ENCODE measurements at regions not wholly inside any gene's neighbourhood (a gene's known extent, or its start where the extent isn't known, plus 50 kb on each side); places are given as distances from the start of the nearest gene placed in this dataset.

- Histone ChIP-seq H3K9me3 (ENCODE audit: control insufficient read depth in 2 of 3, insufficient read depth in 1 of 3, low read length in 3 of 3) (no peaks in the 10 kb centered on the region), H3K4me3 (ENCODE audit: low read length in 3 of 3) (no peak overlapping the region), H3K9ac (ENCODE audit: low read length in 3 of 3) (no peak overlapping the region), H3K27me3 (ENCODE audit: control insufficient read depth, insufficient read depth, low read length) (no peaks in the 10 kb centered on the region), H3K4me1 (ENCODE audit: control insufficient read depth in 2 of 3, insufficient read depth in 2 of 3, low read depth in 1 of 3, low read length in 3 of 3) (no peaks in the 10 kb centered on the region), H3K36me3 (ENCODE audit: control insufficient read depth in 2 of 3, insufficient read depth in 3 of 3, low read length in 3 of 3) (no peaks in the 10 kb centered on the region), H3K27ac (ENCODE audit: low read depth in 2 of 2, low read length in 2 of 2) (no peak overlapping the region)
- FAIRE-seq (no peak), DNase-seq (no peak)
- intact Hi-C loops (cut with DNase I): no loop called here
- no peak for TF ChIP-seq CTCF (IDR thresholded peaks at IDR 0.05; ENCODE audit: borderline replicate concordance, extremely low read depth, insufficient read depth)
Observed at GRCh38 chr12:83979785-83980184, 932.8 kb downstream of the SLC6A15 start.

DNA sequence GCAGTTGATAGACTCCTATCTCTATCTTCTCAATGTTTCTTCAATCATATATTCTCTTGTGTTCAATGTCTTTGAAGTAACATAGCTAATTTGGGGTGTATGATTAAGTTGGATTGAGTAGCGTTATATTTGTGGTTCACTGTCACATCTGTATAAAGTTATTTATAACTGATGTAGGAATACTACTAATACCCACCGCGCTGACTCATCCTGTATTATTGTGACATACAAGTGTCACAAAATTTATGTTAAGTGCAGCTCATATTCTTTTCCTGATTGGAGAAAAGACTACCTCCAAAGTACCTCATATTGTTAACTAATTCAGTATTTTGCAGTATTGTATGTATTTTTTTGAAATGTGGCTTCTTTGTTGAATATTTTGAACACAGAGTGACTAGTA is 940.8 kb downstream of the SLC6A15 start:
- intact Hi-C loops (cut with DNase I): no loop called here
- H3K27ac ChIP-seq (ENCODE audit: low read depth in 2 of 2, low read length in 2 of 2): no peak overlapping the region
- no peak for TF ChIP-seq CTCF (IDR thresholded peaks at IDR 0.05; ENCODE audit: borderline replicate concordance, extremely low read depth, insufficient read depth)
- no peak overlapping the region for H3K4me3 ChIP-seq (ENCODE audit: low read length in 3 of 3)
- no peaks in the 10 kb centered on the region for H3K9me3 ChIP-seq (ENCODE audit: control insufficient read depth in 2 of 3, insufficient read depth in 1 of 3, low read length in 3 of 3)
- H3K9ac ChIP-seq (ENCODE audit: low read length in 3 of 3): no peak overlapping the region
- FAIRE-seq (no peak), DNase-seq (no peak)
- no peaks in the 10 kb centered on the region for H3K4me1 ChIP-seq (ENCODE audit: control insufficient read depth in 2 of 3, insufficient read depth in 2 of 3, low read depth in 1 of 3, low read length in 3 of 3)
- H3K27me3 ChIP-seq (ENCODE audit: control insufficient read depth, insufficient read depth, low read length): no peaks in the 10 kb centered on the region
- no peaks in the 10 kb centered on the region for H3K36me3 ChIP-seq (ENCODE audit: control insufficient read depth in 2 of 3, insufficient read depth in 3 of 3, low read length in 3 of 3)

DNA sequence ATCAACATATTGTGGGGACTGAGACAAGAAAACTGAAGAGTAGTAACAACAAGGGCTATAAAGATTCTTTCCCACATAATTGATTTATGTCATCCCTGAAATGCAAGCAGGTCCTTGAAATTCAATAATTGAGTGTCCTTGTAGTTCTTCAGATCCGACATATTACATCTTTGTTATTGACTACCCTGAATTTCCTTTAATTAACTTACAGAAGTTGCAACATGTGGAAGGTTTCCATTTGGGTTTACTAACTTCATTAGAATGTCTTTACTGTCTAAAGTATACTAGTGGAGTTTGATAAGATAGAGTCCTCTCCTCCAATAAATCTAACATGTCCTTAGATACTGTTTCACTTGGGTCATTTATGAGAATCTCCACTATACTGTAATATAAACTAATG is 951.8 kb downstream of the SLC6A15 start:
- H3K36me3 ChIP-seq (ENCODE audit: control insufficient read depth in 2 of 3, insufficient read depth in 3 of 3, low read length in 3 of 3): no peaks in the 10 kb centered on the region
- H3K4me3 ChIP-seq (ENCODE audit: low read length in 3 of 3): no peak overlapping the region
- H3K27me3 ChIP-seq (ENCODE audit: control insufficient read depth, insufficient read depth, low read length): no peaks in the 10 kb centered on the region
- TF ChIP-seq CTCF (IDR thresholded peaks at IDR 0.05; ENCODE audit: borderline replicate concordance, extremely low read depth, insufficient read depth): no peak
- FAIRE-seq (no peak), DNase-seq (no peak)
- no peak overlapping the region for H3K27ac ChIP-seq (ENCODE audit: low read depth in 2 of 2, low read length in 2 of 2)
- H3K9ac ChIP-seq (ENCODE audit: low read length in 3 of 3): no peak overlapping the region
- H3K9me3 ChIP-seq (ENCODE audit: control insufficient read depth in 2 of 3, insufficient read depth in 1 of 3, low read length in 3 of 3): no peaks in the 10 kb centered on the region
- intact Hi-C loops (cut with DNase I): no loop called here
- no peaks in the 10 kb centered on the region for H3K4me1 ChIP-seq (ENCODE audit: control insufficient read depth in 2 of 3, insufficient read depth in 2 of 3, low read depth in 1 of 3, low read length in 3 of 3)

- H3K9me3 ChIP-seq (ENCODE audit: control insufficient read depth in 2 of 3, insufficient read depth in 1 of 3, low read length in 3 of 3): no peaks in the 10 kb centered on the region
- no peaks in the 10 kb centered on the region for H3K27me3 ChIP-seq (ENCODE audit: control insufficient read depth, insufficient read depth, low read length)
- no peak overlapping the region for H3K9ac ChIP-seq (ENCODE audit: low read length in 3 of 3)
- no peak overlapping the region for H3K27ac ChIP-seq (ENCODE audit: low read depth in 2 of 2, low read length in 2 of 2)
- no peaks in the 10 kb centered on the region for H3K4me1 ChIP-seq (ENCODE audit: control insufficient read depth in 2 of 3, insufficient read depth in 2 of 3, low read depth in 1 of 3, low read length in 3 of 3)
- FAIRE-seq (no peak), DNase-seq (no peak)
- TF ChIP-seq CTCF (IDR thresholded peaks at IDR 0.05; ENCODE audit: borderline replicate concordance, extremely low read depth, insufficient read depth): no peak
- intact Hi-C loops (cut with DNase I): no loop called here
- no peaks in the 10 kb centered on the region for H3K36me3 ChIP-seq (ENCODE audit: control insufficient read depth in 2 of 3, insufficient read depth in 3 of 3, low read length in 3 of 3)
- no peak overlapping the region for H3K4me3 ChIP-seq (ENCODE audit: low read length in 3 of 3)
Observed at GRCh38 chr12:83958997-83959396, 953.6 kb downstream of the SLC6A15 start.
